GM12872 (cell line): ENCODE measurements at regions not wholly inside any gene's neighbourhood (a gene's known extent, or its start where the extent isn't known, plus 50 kb on each side); places are given as distances from the start of the nearest gene placed in this dataset.

ENCODE experiments used
- TF ChIP-seq, protein P1 (sequence below): IDR thresholded peaks from 3 replicates; pipeline ENCODE4 v1.5.1; 2011; ENCODE audit warnings: low read depth, mild to moderate bottlenecking, low read length, moderate library complexity; ENCODE audit not compliant: insufficient read depth

GRCh38 chr5:125451622-125452021, 705.2 kb upstream of the ZNF608 start:
- TF ChIP-seq, protein P1, sequence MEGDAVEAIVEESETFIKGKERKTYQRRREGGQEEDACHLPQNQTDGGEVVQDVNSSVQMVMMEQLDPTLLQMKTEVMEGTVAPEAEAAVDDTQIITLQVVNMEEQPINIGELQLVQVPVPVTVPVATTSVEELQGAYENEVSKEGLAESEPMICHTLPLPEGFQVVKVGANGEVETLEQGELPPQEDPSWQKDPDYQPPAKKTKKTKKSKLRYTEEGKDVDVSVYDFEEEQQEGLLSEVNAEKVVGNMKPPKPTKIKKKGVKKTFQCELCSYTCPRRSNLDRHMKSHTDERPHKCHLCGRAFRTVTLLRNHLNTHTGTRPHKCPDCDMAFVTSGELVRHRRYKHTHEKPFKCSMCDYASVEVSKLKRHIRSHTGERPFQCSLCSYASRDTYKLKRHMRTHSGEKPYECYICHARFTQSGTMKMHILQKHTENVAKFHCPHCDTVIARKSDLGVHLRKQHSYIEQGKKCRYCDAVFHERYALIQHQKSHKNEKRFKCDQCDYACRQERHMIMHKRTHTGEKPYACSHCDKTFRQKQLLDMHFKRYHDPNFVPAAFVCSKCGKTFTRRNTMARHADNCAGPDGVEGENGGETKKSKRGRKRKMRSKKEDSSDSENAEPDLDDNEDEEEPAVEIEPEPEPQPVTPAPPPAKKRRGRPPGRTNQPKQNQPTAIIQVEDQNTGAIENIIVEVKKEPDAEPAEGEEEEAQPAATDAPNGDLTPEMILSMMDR: no peak

DNA sequence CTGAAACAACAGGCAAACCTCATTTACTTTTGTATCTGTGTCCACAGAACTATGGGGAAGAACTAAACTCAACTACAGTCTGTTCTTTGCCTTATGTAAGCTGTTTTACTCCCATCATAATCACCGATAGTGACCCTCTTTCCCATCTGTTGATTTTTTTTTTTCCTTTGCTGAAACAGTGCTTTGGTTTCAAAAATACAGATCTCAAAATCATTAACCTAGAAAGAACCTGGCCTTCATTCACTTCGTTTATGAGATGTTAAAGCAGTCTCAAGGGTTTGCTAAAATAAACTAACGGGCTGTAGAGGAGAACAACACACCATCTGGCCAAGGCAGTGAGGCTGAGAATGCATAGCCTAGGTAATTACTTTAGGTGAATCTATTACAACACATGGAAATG, 706.6 kb upstream of the ZNF608 start:
- TF ChIP-seq, protein P1: no peak

GRCh38 chr5:125455041-125455440, 708.6 kb upstream of the ZNF608 start:
- TF ChIP-seq, protein P1: no peak

- TF ChIP-seq, protein P1: no peak
Observed at GRCh38 chr5:125457617-125458016, 711.2 kb upstream of the ZNF608 start.

DNA sequence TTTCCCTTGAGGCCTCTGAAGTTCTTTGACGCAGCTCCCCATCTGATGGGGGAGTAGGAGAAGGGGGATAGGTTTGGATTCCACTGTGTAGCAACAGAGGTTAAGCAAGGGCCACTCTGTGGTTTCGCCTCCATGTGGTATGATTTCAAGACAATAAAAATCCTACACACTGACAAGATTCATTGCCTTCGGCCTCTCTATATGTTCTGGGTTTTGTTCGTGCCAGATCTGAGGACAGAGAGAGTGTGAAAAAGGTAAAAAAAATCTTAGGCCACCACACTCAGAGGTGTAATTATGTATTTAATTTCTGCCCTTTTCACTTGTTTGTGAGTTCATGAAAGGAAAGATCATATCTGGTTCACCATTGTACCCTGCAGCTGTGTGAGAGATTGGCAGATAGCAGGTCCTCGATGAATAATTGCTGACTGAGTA, 715.2 kb upstream of the ZNF608 start:
- TF ChIP-seq, protein P1: no peak

DNA sequence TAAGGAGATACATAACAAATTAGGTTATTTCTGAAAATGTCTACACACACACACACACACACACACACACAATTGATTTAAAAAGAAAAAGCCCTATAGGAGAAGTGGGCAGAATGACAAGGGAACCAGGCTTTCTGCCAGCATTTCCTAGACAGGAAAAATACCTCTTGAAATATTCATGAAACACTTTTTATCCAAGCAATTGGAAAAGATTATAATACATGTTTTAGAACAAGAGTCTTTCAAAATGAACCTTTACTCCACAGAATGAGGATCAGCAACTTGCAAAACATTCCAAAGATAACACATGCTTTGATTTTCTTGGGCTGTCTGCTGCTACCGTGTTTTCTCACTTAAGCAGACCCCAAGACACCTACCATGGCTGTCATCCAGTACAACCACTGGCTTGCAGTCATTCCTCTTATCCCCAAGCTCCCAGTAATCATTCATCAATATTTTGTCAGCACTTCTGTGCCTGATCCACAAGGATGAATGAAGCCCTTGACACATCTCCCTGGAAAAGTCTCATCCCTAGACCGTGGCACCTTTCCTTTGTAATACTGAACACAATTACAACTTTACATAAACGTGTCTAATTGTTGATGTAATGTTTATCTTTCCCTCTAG, 717.1 kb upstream of the ZNF608 start:
- TF ChIP-seq, protein P1: no peak

GRCh38 chr5:125464847-125465432, 718.5 kb upstream of the ZNF608 start:
- TF ChIP-seq, protein P1: no peak
